HG03520 (cell line): ENCODE measurements at regions not wholly inside any gene's neighbourhood (a gene's known extent, or its start where the extent isn't known, plus 50 kb on each side); places are given as distances from the start of the nearest gene placed in this dataset.

ENCODE experiments used
- ATAC-seq: cut with Tn5 transposase; IDR thresholded peaks from one replicate; pipeline ENCODE4 v1.9.1; 2021; ENCODE audit warnings: mild to moderate bottlenecking, moderate library complexity; ENCODE audit not compliant: unreplicated experiment

DNA sequence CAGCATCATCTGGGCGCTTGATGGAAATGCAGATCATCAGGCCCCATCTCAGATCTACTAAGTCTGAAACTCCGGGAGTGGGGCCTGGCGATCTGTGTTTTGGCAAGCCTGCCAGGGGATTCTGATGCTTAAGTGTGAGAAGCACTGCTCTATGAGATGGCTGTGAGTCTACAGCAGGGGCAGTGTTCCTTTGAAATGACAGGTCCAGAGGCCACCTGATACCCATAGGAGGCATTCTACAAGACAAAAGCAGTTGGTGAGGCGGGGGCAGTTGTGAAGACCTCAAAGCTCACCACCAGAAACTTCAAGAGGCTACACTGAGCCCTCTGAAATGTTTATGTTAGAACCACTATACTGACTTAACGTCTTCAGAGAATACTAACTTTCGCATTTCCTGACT lies 86.9 kb upstream of the SPATA31D4 start:
- ATAC-seq = no peak

DNA sequence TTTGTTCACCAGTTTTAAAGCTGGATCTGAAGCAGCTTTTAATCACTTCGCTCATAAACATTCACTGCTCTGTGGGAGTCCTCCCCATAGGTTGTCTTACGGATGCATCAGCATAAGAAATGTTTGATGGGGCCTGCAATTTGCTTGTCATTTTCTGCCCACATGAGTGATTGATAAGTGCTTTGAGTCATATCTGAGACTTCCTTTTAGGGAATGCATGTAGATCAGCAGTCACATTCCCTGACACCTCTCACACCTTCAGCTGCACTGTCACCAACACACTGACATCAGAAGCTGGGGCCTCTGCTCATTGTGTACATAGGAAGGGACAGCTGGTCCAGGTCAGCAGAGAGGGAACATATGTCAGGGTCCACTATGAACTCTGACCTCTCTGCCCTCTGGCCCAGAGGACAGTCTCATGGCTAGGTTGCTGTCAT lies 84.1 kb upstream of the SPATA31D4 start:
- ATAC-seq = no peak

DNA sequence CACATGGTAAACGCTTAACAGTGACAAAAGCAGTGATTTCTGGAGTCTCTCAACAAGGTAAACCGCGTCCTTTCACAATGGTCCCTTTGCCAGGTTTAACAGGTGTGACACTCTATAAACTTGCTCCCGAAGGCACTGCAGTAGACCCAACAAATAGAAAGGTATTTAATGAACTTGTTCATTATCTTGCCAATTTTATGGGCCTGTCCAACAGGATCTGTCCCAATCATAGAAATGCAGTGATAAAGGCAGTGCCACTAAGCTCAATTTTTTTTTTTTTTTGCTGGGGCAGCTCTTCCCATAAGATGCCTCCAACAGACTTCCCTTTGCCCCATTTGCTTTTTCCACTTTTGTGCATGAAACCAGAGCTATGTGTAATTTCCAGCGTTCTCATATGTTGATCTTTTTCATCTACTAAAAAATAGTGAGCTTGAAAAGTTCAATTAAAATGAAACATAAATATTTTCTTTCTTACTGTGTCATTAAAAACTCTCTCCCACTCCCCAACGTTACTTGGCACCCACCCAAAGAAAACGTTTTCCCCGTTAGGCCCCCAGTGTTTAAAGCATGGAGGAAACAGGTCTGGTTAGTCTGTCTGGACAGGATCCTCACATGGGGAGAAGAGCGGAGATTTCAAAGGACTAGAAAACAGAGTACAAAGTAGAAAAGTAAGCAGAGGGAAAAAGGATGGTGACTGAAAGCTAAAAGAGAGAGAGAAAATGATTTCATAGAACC lies 80.9 kb upstream of the SPATA31D4 start:
- no peak for ATAC-seq

DNA sequence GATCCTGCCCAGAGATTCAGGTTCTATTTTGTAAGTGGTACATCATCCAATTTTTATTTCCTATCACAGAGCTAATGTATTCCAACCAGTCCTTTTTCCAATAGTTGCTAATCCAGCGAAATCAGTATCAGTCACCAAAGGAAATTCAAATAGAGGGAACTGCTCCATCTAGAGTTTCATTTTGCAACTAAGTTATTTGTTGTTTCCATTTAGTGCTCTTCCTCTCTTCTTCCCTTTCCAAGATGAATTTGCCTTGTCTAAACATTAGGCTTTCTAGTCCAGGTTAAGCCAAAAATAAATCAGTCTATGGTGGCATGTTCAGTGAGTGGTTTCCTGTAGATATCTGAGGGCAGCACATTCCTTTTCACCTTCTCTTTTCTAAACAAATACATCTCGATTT lies 79.8 kb upstream of the SPATA31D4 start:
- no peak for ATAC-seq

DNA sequence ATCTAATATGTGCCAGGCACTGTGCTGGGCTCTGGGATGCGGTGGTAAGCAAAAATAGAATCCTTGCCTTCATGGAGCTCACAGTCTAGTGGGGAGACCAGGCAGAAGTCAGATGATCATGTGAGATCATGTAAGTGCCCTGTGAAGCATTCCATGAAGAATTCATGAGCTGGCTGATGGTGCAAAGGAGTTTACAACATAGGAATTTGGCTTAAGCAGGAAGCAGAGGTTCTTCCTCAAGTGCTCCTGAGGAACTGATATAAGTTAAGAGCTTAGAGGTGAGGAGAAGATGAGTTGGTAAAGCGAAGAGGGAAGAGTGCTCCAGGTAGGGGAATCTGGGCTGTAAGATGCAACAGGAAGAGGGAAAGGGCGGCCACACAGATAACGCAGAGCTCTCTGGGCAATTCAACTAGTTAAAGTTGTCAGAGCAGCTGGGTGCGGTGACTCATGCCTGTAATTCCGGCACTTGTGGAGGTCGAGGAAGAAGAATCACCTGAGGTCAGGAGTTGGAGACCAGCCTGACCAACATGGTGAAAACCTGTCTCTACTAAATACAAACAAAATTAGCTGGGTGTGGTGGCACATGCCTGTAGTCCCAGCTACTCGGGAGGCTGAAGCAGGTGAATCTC lies 78.5 kb upstream of the SPATA31D4 start:
- no peak for ATAC-seq

DNA sequence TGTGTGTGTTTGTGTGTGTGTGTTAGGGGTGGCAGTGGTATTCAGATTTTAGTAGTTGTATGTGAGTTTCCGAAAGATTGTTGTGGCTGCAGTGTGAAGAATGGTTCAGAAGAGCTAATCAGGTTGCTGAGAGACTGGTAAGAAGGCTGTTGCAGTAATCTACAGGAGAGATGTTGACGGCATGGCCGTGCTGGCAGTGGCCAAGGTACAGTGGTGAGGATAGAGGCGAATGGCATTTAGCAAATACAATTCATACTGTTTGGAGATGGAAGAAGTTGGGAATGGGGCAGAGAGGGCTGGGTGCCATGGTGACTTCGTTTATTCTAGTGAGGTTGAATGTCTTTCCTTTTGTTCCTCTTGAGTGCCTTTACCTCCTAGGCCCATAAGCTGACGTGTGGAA lies 77.5 kb upstream of the SPATA31D4 start:
- no peak for ATAC-seq

DNA sequence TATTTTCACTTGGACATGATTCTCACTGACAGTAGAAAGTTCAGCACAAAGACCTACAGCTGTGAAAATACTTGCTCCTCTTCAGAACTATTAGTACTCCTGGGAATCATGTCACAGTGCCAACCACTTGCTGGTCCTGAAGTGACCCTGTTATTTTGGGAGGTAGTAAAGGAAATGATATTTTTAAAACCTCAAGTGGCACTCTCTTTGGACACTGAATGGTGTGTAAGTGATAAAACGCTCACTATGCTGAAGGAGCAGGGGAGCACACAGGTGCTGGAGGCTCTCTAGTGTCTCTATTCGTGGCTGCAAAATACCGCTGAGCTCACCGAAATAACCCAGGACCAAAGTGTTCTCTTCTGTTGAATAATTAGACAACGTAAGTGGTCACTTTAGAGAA lies 76.9 kb upstream of the SPATA31D4 start:
- no peak for ATAC-seq

DNA sequence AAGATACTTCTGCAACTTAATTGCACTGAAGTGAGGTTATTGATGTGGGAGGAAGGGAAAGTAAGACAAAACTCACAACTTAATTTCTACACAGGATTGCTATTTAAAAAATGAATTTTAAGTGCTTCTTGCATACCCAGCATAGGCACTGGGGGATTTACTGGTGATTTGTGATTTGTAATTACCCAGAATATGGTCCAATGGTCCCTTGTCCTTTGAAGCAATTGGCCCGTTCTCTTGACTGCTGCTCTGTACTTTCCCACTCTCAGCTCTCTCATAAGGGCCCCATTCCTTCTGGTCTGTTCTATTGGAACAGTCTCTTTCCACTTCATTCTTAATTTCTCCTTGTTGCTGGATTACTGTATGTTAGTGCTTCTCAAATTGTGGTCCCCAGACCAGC lies 75.4 kb upstream of the SPATA31D4 start:
- ATAC-seq = no peak

DNA sequence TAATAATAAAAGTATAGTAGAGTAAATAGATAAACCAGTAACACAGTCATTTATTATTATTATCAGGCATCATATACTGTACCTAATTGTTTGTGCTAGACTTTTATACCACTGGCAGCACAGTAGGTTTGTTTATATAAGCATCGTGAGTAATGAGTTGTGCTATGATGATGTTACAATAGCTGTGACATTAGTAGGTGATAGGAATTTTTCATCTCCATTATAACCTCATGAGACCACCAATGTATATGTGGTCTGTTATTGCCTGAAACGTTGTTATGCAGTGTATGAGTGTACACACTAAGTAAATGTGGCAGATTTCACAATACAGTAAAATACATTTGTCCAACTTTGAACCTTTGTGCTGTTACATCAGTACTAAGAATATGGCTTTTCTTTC lies 72.7 kb upstream of the SPATA31D4 start:
- ATAC-seq = no peak

DNA sequence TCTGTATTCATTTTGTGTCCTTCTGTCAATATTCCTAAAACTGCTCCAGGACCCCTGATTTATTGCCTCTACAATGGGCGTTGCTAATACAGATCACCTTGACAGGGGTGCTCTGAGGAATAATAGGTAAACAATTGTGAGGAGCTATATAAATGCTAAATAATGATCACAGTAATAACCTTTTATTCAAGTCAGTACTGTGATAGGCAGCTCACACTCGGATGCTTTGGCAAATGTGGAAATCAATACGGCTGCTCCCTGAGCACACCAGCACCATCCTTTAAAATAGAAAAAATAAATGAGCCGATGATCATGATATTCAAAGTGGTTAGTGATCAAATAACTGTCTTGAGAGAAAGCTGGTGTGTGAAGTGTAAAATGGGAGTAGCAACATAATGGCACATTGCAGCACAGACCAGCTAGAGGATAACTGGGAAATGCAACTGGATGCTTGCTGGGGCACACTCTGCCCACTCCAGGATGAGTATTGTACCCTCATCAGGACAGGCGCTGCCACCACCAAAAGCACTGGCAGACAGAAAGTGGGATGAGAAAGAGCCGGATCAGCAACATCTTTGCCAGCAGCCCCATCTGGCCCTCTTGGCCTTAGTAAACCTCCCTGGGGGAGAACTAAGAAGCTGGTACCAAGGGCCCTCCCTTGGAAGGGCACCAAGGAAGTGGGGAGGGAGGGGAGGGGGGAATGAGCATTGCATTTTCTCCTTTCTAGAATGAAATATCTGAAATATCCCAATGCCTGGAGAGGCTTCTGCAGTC lies 69.4 kb upstream of the SPATA31D4 start:
- no peak for ATAC-seq

DNA sequence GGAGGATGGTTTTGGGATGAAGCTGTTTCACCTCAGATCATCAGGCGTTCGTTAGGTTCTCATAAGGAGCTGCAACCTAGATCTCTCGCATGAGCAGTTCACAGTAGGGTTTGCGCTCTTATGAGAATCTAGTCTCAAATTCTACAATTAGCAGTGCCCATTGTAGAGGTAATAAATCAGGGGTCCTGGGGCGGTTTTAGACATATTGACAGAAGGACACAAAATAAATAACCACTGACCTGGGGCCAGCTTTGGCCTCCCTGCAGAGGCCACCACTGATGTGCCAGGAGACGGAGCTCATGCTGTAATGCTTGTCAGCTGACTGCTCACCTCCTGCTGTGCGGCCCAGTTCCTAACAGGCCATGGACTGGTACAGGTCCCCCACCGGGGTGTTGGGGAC lies 67.6 kb upstream of the SPATA31D4 start:
- ATAC-seq = no peak

DNA sequence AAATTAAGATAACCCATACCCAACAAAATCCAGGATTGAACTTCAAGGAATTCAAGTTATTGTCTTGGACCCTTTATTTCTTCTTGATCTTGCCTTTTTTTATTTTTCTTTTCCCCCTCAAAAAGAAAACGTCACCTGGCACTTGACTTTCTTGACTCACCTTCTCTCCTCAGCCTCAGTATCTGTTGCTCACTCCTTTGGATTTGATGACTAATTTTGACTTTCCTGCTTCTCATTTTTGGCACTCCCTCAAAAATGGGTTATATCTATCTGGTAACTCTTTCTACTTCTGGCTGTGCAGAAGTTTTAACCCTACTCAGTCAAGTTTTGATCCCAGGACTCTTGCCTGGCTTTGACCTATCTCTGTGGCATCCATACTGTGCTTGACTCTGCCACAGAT lies 66.6 kb upstream of the SPATA31D4 start:
- ATAC-seq = no peak

DNA sequence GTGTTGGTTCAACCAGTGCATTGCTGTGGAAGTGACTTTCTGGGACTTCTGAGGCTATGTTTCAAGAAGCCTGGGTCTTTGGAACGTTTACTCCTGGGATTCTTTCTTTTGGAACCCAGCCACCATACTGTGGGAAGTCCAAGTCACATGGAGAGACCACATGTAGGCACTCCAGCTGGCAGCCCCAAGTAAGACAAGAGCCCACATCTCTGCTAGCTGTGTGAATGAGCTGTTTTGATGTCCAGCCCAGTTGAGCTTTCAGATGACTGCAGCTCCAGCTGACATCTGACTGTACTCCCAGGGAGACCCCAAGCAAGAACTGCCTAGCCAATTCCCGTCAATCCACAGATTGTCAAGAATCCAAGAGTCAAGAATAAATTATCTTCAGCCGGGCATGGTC lies 60.1 kb upstream of the SPATA31D4 start:
- no peak for ATAC-seq

DNA sequence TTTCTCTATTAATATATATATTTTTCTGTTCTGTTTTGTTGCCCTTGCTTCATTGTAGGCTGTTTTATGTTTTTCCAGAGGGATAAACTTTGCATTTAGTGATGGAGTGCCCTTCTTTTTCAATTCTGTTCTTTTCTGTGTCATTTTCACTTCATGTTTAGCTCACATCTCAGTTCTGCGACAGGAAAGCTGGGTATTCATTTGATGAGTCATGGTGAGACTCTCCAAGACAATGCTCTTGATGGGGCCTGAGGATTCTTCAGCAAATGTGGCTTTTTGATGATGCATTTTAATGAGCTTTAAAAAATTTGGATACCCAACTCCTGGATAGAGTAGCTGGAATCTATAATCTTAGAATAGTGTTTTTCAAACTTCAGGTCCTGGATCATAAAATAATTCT lies 56.5 kb upstream of the SPATA31D4 start:
- ATAC-seq = no peak

DNA sequence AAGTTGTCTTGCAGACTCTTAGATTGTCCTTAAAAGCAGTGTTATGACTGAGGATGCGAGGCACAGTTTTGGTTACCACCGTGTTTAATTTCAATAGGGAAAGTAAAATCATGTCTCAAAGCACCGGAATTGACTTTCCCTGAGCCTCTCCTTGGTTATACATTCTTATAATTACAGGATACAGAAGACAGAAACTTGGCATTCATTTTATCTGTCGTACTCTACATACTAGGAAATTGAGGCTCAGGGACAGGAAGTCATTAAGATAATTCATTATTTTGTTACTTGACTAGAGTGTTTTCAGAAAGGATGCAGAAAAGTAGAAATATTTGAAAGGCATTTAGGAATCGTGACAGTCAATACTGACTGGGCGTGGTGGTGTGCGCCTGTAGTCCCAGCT lies 54.0 kb upstream of the SPATA31D4 start:
- ATAC-seq = no peak

DNA sequence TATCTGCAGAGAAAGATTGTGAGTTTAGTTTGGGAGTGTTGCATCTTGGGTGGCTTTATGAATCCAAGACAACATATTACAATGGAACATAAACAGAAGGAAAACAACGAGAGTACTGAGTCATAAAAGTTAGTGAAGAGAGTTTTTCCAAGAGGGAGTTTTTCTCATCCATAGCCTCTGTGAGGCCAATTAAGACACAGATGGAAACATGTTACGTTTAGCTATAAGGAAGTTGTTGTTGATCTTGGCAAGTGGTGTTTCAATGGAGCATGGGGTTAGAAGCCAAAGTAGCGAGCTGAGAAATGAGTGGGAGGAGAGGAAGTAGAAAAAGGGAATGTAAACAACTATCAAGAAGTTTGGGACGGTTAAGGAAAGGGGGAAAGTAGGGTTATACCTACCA lies 53.3 kb upstream of the SPATA31D4 start:
- no peak for ATAC-seq

DNA sequence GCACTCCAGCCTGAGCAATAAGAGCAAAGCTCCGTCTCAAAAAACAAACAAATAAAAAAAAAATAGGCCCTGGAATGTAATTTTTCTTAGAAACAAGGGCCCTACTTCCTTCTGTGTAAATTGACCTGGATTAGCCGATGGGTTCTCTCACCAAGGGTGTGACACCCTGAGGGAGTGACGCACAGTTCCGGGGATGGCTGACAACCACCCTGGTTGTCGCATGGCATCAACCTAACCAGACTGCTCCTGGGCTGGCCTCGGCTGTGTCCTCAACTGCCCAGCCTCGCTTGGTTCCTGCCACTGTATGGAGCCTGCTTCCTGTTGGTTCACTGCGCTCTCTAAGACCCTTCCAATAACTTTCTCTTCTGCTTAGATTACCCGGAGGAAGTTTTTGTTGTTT lies 51.2 kb upstream of the SPATA31D4 start:
- no peak for ATAC-seq
